ENCODE measurements at regions not wholly inside any gene's neighbourhood (a gene's known extent, or its start where the extent isn't known, plus 50 kb on each side); places are given as distances from the start of the nearest gene placed in this dataset.

- Histone ChIP-seq H3K4me3 (replicated peaks in 1 of 3; ENCODE audit: low read depth in 2 of 3, low read length in 3 of 3) (no peak overlapping the region), H3K9ac (ENCODE audit: insufficient read depth, low read length, poor library complexity, severe bottlenecking) (no peak overlapping the region), H4K20me1 (ENCODE audit: insufficient read depth, low read length) (no peaks in the 10 kb centered on the region), H3K79me2 (ENCODE audit: insufficient read depth, low read length) (no peaks in the 10 kb centered on the region), H3K27ac (ENCODE audit: low read depth in 1 of 2, low read length in 2 of 2) (no peak overlapping the region), H3K4me1 (ENCODE audit: control insufficient read depth in 1 of 2, insufficient read depth in 2 of 2, low read length in 2 of 2) (no peaks in the 10 kb centered on the region), H2AFZ (ENCODE audit: insufficient read depth, low read depth, low read length, poor library complexity, severe bottlenecking) (no peak overlapping the region), H3K4me2 (replicated peaks; ENCODE audit: extremely low read depth, low read length, poor library complexity, severe bottlenecking) (no peak overlapping the region), H3K9me3 (replicated peaks in 1 of 2; ENCODE audit: control insufficient read depth in 1 of 2, insufficient read depth in 1 of 2, low read length in 2 of 2) (peaks cover 0 to 3% of the 10 kb centered on the region in 2 donors), H3K36me3 (replicated peaks in 1 of 2; ENCODE audit: control insufficient read depth in 1 of 2, insufficient read depth in 2 of 2, low read length in 2 of 2) (no peaks in the 10 kb centered on the region), H3K27me3 (ENCODE audit: control insufficient read depth in 2 of 2, insufficient read depth in 2 of 2, low read length in 2 of 2) (no peaks in the 10 kb centered on the region)
- Mint-ChIP-seq H3K4me1 (no peaks in the 10 kb centered on the region), H3K9me3 (no peaks in the 10 kb centered on the region), H3K4me3 (no peak overlapping the region), H3K36me3 (no peaks in the 10 kb centered on the region), H3K27ac (no peak overlapping the region), H3K27me3 (ENCODE audit: low read depth in 3 of 3) (no peaks in the 10 kb centered on the region)
- DNase-seq = no peak
- TF ChIP-seq, protein P1, sequence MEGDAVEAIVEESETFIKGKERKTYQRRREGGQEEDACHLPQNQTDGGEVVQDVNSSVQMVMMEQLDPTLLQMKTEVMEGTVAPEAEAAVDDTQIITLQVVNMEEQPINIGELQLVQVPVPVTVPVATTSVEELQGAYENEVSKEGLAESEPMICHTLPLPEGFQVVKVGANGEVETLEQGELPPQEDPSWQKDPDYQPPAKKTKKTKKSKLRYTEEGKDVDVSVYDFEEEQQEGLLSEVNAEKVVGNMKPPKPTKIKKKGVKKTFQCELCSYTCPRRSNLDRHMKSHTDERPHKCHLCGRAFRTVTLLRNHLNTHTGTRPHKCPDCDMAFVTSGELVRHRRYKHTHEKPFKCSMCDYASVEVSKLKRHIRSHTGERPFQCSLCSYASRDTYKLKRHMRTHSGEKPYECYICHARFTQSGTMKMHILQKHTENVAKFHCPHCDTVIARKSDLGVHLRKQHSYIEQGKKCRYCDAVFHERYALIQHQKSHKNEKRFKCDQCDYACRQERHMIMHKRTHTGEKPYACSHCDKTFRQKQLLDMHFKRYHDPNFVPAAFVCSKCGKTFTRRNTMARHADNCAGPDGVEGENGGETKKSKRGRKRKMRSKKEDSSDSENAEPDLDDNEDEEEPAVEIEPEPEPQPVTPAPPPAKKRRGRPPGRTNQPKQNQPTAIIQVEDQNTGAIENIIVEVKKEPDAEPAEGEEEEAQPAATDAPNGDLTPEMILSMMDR (IDR thresholded peaks at IDR 0.05) = no peak
- intact Hi-C loops (cut with micrococcal nuclease) = no loop called here
These were observed 878.8 kb downstream of the C4orf33 start for GRCh38 chr4:129974730-129975129.

DNA sequence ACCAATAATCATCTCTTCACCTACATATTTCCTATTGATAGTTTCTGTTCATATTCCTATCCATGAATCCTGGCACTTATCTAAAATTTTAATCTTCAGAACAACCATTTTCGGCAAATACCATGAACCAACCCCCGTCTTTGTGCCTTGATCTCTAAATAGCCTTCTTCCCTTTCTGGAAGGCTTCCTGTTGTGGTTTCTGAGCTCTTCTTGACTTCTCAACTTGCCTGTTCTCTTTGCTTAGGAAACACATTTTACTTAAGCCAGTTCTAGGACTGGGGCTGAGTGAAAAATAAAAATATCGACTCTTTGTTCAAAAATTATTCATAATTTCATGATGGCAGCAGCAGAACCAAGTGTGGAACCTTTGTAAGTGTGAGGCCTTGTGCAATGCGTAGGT, 882.4 kb downstream of the C4orf33 start:
- no peaks in the 10 kb centered on the region for H3K36me3 Mint-ChIP-seq
- intact Hi-C loops (cut with micrococcal nuclease) = no loop called here
- no peak overlapping the region for H3K27ac Mint-ChIP-seq
- H3K4me1 Mint-ChIP-seq = no peaks in the 10 kb centered on the region
- H3K27ac ChIP-seq (ENCODE audit: low read depth in 1 of 2, low read length in 2 of 2) = no peak overlapping the region
- no peak overlapping the region for H3K4me2 ChIP-seq (replicated peaks; ENCODE audit: extremely low read depth, low read length, poor library complexity, severe bottlenecking)
- no peak overlapping the region for H3K9ac ChIP-seq (ENCODE audit: insufficient read depth, low read length, poor library complexity, severe bottlenecking)
- H3K36me3 ChIP-seq (replicated peaks in 1 of 2; ENCODE audit: control insufficient read depth in 1 of 2, insufficient read depth in 2 of 2, low read length in 2 of 2) = no peaks in the 10 kb centered on the region
- TF ChIP-seq, protein P1 (IDR thresholded peaks at IDR 0.05) = no peak
- DNase-seq = no peak
- no peaks in the 10 kb centered on the region for H3K9me3 ChIP-seq (replicated peaks in 1 of 2; ENCODE audit: control insufficient read depth in 1 of 2, insufficient read depth in 1 of 2, low read length in 2 of 2)
- H3K4me1 ChIP-seq (ENCODE audit: control insufficient read depth in 1 of 2, insufficient read depth in 2 of 2, low read length in 2 of 2) = no peaks in the 10 kb centered on the region
- no peak overlapping the region for H3K4me3 Mint-ChIP-seq
- no peaks in the 10 kb centered on the region for H3K9me3 Mint-ChIP-seq
- WGBS (ENCODE audit: insufficient coverage) = 43% methylated on average over 1 of the region's 4 CpGs
- no peaks in the 10 kb centered on the region for H4K20me1 ChIP-seq (ENCODE audit: insufficient read depth, low read length)
- no peaks in the 10 kb centered on the region for H3K27me3 ChIP-seq (ENCODE audit: control insufficient read depth in 2 of 2, insufficient read depth in 2 of 2, low read length in 2 of 2)
- H3K27me3 Mint-ChIP-seq (ENCODE audit: low read depth in 3 of 3) = peaks cover 0 to 2% (median 0%) of the 10 kb centered on the region in 3 donors
- H3K79me2 ChIP-seq (ENCODE audit: insufficient read depth, low read length) = no peaks in the 10 kb centered on the region
- no peak overlapping the region for H3K4me3 ChIP-seq (replicated peaks in 1 of 3; ENCODE audit: low read depth in 2 of 3, low read length in 3 of 3)
- H2AFZ ChIP-seq (ENCODE audit: insufficient read depth, low read depth, low read length, poor library complexity, severe bottlenecking) = no peak overlapping the region
